ENCODE measurements at regions not wholly inside any gene's neighbourhood (a gene's known extent, or its start where the extent isn't known, plus 50 kb on each side); places are given as distances from the start of the nearest gene placed in this dataset.

DNA sequence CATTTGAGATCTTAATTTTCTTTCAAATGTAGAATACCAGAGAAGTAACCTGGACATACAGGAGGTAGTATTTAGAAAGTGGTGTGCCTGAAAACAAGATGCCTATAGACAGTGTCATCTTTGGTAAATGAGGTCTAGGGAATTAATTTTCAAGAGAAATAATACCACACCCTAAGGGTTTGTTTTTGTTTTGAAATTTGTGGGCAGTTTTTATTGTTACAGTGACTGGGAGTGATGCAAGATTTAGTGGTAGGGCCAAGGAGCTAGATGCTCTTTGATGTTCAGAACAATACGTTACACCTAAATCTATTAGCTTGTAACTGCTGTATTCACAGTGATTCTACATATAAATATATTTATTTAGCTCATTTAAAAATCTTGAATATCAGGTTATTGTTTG is 856.5 kb upstream of the MAP3K7 start:
- TF ChIP-seq, protein P1, sequence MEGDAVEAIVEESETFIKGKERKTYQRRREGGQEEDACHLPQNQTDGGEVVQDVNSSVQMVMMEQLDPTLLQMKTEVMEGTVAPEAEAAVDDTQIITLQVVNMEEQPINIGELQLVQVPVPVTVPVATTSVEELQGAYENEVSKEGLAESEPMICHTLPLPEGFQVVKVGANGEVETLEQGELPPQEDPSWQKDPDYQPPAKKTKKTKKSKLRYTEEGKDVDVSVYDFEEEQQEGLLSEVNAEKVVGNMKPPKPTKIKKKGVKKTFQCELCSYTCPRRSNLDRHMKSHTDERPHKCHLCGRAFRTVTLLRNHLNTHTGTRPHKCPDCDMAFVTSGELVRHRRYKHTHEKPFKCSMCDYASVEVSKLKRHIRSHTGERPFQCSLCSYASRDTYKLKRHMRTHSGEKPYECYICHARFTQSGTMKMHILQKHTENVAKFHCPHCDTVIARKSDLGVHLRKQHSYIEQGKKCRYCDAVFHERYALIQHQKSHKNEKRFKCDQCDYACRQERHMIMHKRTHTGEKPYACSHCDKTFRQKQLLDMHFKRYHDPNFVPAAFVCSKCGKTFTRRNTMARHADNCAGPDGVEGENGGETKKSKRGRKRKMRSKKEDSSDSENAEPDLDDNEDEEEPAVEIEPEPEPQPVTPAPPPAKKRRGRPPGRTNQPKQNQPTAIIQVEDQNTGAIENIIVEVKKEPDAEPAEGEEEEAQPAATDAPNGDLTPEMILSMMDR (conservative IDR thresholded peaks at IDR 0.05): no peak
- no peak for TF ChIP-seq EZH2 (IDR thresholded peaks at IDR 0.05; ENCODE audit: low read depth)
